HepG2 (cell line): ENCODE measurements at regions not wholly inside any gene's neighbourhood (a gene's known extent, or its start where the extent isn't known, plus 50 kb on each side); places are given as distances from the start of the nearest gene placed in this dataset.

Experiments used
- ATF2 ChIP-seq: sonication (generic); formaldehyde crosslinking; IDR thresholded peaks from 2 replicates; pipeline ENCODE4 v1.4.0; 2020; ENCODE audit warnings: missing genetic modification reagents
- CEBPB ChIP-seq: IDR thresholded peaks from 2 replicates; pipeline ENCODE4 v1.6.1; 2011; ENCODE audit warnings: low read depth, low read length, improper control_type of control experiment, borderline replicate concordance
- CTCF ChIP-seq: sonication (generic); formaldehyde crosslinking; IDR thresholded peaks from 2 replicates; pipeline ENCODE4 v1.5.0; 2020; ENCODE audit warnings: mild to moderate bottlenecking, missing genetic modification reagents, moderate library complexity
- HMG20A ChIP-seq: IDR thresholded peaks from 2 replicates; pipeline ENCODE4 v1.6.1; 2016; ENCODE audit warnings: borderline replicate concordance
- KDM1A ChIP-seq: IDR thresholded peaks from 2 replicates; pipeline ENCODE4 v1.6.1; 2016; ENCODE audit warnings: missing compliant biosample characterization
- NFATC3 ChIP-seq: sonication (generic); formaldehyde crosslinking; IDR thresholded peaks from 2 replicates; pipeline ENCODE4 v1.5.1; 2020; ENCODE audit warnings: mild to moderate bottlenecking, missing genetic modification reagents
- NFE2L2 ChIP-seq: fragments of 150-350 bp; IDR thresholded peaks from 2 replicates; pipeline ENCODE4 v1.6.1; 2014; ENCODE audit warnings: low read length
- NFIC ChIP-seq: IDR thresholded peaks from 2 replicates; pipeline ENCODE4 v1.6.1; 2012; ENCODE audit warnings: mild to moderate bottlenecking, low read length, inconsistent platforms
- PBX2 ChIP-seq: IDR thresholded peaks from 2 replicates; pipeline ENCODE4 v1.6.1; 2016; ENCODE audit warnings: control low read depth
- POLR2A ChIP-seq, 2 experiments: IDR thresholded peaks; 2 replicates each; pipeline ENCODE4 v1.6.1; 2011; ENCODE audit warnings: low read depth in 2 of 2, low read length in 2 of 2, mild to moderate bottlenecking in 1 of 2, moderate library complexity in 1 of 2; ENCODE audit not compliant: insufficient read depth in 1 of 2
- REST ChIP-seq, 2 experiments: IDR thresholded peaks; 2 replicates each; pipeline ENCODE4 v1.6.1; 2011 to 2012; ENCODE audit warnings: low read length in 2 of 2, borderline replicate concordance in 1 of 2, low read depth in 1 of 2, mild to moderate bottlenecking in 1 of 2, moderate library complexity in 1 of 2
- ZFP36 ChIP-seq: fragments of 150-350 bp; IDR thresholded peaks from 2 replicates; pipeline ENCODE4 v1.6.1; 2018; ENCODE audit warnings: borderline replicate concordance, low read length, low read depth; ENCODE audit not compliant: partially characterized antibody
- TF ChIP-seq, protein P1 (sequence below): sonication (generic); formaldehyde crosslinking; IDR thresholded peaks from 2 replicates; pipeline ENCODE4 v1.8.0; 2022; ENCODE audit warnings: missing genetic modification reagents, mild to moderate bottlenecking, moderate library complexity, borderline replicate concordance
- TF ChIP-seq, protein P2 (sequence below): sonication (generic); formaldehyde crosslinking; IDR thresholded peaks from 2 replicates; pipeline ENCODE4 v1.5.0; 2020; ENCODE audit warnings: missing genetic modification reagents, mild to moderate bottlenecking, borderline replicate concordance

DNA sequence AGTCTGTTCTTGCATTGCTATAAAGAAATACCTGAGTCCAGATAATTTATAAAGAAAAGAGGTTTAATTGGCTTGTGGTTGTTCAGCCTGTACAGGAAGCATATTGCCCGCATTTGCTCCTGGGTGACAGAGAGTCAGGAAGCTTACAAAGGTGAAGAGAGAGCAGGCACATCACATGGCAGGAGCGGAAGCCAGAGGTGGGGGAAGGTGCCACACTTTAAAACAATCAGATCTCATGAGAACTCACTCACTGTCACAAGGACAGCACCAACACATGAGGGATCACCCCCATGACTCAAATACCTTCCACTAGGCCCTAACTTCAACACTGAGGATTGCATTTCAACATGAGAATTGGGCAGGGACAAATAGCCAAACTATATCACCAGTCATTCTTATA, 124.8 kb upstream of the COL5A2 start:
- no peak for TF ChIP-seq KDM1A
- TF ChIP-seq, protein P1, sequence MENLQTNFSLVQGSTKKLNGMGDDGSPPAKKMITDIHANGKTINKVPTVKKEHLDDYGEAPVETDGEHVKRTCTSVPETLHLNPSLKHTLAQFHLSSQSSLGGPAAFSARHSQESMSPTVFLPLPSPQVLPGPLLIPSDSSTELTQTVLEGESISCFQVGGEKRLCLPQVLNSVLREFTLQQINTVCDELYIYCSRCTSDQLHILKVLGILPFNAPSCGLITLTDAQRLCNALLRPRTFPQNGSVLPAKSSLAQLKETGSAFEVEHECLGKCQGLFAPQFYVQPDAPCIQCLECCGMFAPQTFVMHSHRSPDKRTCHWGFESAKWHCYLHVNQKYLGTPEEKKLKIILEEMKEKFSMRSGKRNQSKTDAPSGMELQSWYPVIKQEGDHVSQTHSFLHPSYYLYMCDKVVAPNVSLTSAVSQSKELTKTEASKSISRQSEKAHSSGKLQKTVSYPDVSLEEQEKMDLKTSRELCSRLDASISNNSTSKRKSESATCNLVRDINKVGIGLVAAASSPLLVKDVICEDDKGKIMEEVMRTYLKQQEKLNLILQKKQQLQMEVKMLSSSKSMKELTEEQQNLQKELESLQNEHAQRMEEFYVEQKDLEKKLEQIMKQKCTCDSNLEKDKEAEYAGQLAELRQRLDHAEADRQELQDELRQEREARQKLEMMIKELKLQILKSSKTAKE (CRISPR knock-in tag): no peak
- no peak for TF ChIP-seq NFE2L2
- no peak for TF ChIP-seq REST (IDR thresholded peaks at IDR 0.05; ENCODE audit: borderline replicate concordance in 1 of 2, low read depth in 1 of 2, low read length in 2 of 2)
- TF ChIP-seq CTCF (CRISPR knock-in tag): no peak
- TF ChIP-seq CEBPB: no peak
- TF ChIP-seq HMG20A (CRISPR knock-in tag): no peak
- TF ChIP-seq ZFP36: no peak
- no peak for TF ChIP-seq POLR2A (IDR thresholded peaks at IDR 0.05; ENCODE audit: insufficient read depth in 1 of 2, low read depth in 2 of 2, low read length in 2 of 2)
- no peak for TF ChIP-seq ATF2 (CRISPR knock-in tag)
- no peak for TF ChIP-seq NFIC
- TF ChIP-seq NFATC3 (CRISPR knock-in tag): no peak
- TF ChIP-seq PBX2: no peak
- TF ChIP-seq, protein P2, sequence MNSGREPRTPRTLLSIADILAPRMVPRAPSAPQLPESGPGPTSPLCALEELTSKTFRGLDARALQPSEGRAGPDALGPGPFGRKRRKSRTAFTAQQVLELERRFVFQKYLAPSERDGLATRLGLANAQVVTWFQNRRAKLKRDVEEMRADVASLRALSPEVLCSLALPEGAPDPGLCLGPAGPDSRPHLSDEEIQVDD (CRISPR knock-in tag): no peak
